Breast epithelium (tissue), 3 donors: ENCODE measurements at regions not wholly inside any gene's neighbourhood (a gene's known extent, or its start where the extent isn't known, plus 50 kb on each side); places are given as distances from the start of the nearest gene placed in this dataset.

Experiments used
- CTCF ChIP-seq, 3 donors: fragments of 450-650 bp; IDR thresholded peaks; one replicate each; pipeline ENCODE4 v1.5.1; 2016 to 2017; ENCODE audit warnings: antibody characterized with exemption in 3 of 3, mild to moderate bottlenecking in 3 of 3, moderate library complexity in 3 of 3
- POLR2A ChIP-seq: fragments of 450-650 bp; IDR thresholded peaks from one replicate; pipeline ENCODE4 v1.6.1; 2016; ENCODE audit warnings: antibody characterized with exemption, mild to moderate bottlenecking, moderate library complexity
- POLR2AphosphoS5 ChIP-seq, 3 donors: sonication (generic); formaldehyde crosslinking; IDR thresholded peaks; one replicate each; pipeline ENCODE4 v1.6.1; 2017; ENCODE audit warnings: antibody characterized with exemption in 3 of 3

- TF ChIP-seq CTCF (IDR thresholded peaks at IDR 0.05) (no peak), POLR2A (no peak), POLR2AphosphoS5 (IDR thresholded peaks at IDR 0.05) (no peak)
Measured at GRCh38 chr18:35803551-35803950, 168.9 kb upstream of the RMP24 start.
